ENCODE measurements at regions not wholly inside any gene's neighbourhood (a gene's known extent, or its start where the extent isn't known, plus 50 kb on each side); places are given as distances from the start of the nearest gene placed in this dataset.

DNA sequence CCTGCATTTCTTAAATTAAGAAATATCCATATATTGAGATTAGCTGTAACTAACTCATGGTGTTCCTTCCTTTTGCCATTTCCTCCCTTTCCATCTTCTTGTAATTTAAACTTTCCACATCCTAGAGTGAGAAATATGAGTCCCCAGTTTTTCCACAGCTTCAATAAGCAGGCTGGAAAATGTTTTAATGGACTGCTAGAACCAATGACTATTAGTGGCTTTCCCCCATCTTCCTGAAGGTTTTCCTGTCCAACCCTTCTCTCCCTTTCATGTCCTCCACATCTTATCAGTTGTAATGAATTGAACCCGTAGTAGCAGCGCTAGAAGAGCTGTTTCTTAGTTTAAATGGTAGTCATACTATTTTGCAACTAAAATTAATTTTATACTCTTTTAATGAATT, 145.7 kb downstream of the AHR start:
- no peak for TF ChIP-seq EZH2phosphoT487 (conservative IDR thresholded peaks at IDR 0.05; ENCODE audit: low read length)
- TF ChIP-seq, protein P1, sequence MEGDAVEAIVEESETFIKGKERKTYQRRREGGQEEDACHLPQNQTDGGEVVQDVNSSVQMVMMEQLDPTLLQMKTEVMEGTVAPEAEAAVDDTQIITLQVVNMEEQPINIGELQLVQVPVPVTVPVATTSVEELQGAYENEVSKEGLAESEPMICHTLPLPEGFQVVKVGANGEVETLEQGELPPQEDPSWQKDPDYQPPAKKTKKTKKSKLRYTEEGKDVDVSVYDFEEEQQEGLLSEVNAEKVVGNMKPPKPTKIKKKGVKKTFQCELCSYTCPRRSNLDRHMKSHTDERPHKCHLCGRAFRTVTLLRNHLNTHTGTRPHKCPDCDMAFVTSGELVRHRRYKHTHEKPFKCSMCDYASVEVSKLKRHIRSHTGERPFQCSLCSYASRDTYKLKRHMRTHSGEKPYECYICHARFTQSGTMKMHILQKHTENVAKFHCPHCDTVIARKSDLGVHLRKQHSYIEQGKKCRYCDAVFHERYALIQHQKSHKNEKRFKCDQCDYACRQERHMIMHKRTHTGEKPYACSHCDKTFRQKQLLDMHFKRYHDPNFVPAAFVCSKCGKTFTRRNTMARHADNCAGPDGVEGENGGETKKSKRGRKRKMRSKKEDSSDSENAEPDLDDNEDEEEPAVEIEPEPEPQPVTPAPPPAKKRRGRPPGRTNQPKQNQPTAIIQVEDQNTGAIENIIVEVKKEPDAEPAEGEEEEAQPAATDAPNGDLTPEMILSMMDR (IDR thresholded peaks at IDR 0.05; ENCODE audit: insufficient read depth, low read length, poor library complexity, severe bottlenecking), result no peak
